Epithelial cell of proximal tubule (primary cell): ENCODE measurements at regions not wholly inside any gene's neighbourhood (a gene's known extent, or its start where the extent isn't known, plus 50 kb on each side); places are given as distances from the start of the nearest gene placed in this dataset.

Experiments used
- DNase-seq: peaks from one replicate; pipeline ENCODE4 v3.0.0-alpha.2; 2011; ENCODE audit warnings: low read depth
- H3K4me3 ChIP-seq: 2 replicates; pipeline ENCODE4 v1.5.1; 2011; ENCODE audit warnings: low read depth, mild to moderate bottlenecking, low read length
- CTCF ChIP-seq: conservative IDR thresholded peaks from 2 replicates; pipeline ENCODE4 v1.5.1; 2012; ENCODE audit warnings: low read depth, mild to moderate bottlenecking, low read length

GRCh38 chr5:103721183-103721582 is 158.6 kb upstream of the NUDT12 start:
- no peak for TF ChIP-seq CTCF
- H3K4me3 ChIP-seq: no peak overlapping the region
- no peak for DNase-seq

GRCh38 chr5:103718108-103718507 is 155.5 kb upstream of the NUDT12 start:
- DNase-seq: no peak
- H3K4me3 ChIP-seq: no peak overlapping the region

GRCh38 chr5:103708601-103709000 is 146.0 kb upstream of the NUDT12 start:
- H3K4me3 ChIP-seq: no peak overlapping the region
- TF ChIP-seq CTCF: no peak
- no peak for DNase-seq

More at GRCh38 chr5:103718108-103718507, 155.5 kb upstream of the NUDT12 start:
- no peak for TF ChIP-seq CTCF

- no peak for DNase-seq
- no peak for TF ChIP-seq CTCF
- no peak overlapping the region for H3K4me3 ChIP-seq
Measured at GRCh38 chr5:103706939-103707682, 144.5 kb upstream of the NUDT12 start.

- no peak for DNase-seq
- H3K4me3 ChIP-seq: no peak overlapping the region
Measured at GRCh38 chr5:103703617-103704016, 141.0 kb upstream of the NUDT12 start.

GRCh38 chr5:103693517-103693916 is 130.9 kb upstream of the NUDT12 start:
- H3K4me3 ChIP-seq: no peak overlapping the region
- no peak for TF ChIP-seq CTCF
- no peak for DNase-seq

More at GRCh38 chr5:103703617-103704016, 141.0 kb upstream of the NUDT12 start:
- no peak for TF ChIP-seq CTCF

- no peak overlapping the region for H3K4me3 ChIP-seq
- no peak for DNase-seq
- no peak for TF ChIP-seq CTCF
Measured at GRCh38 chr5:103690676-103691075, 128.1 kb upstream of the NUDT12 start.
